Endothelial cell of umbilical vein (primary cell): ENCODE measurements at regions not wholly inside any gene's neighbourhood (a gene's known extent, or its start where the extent isn't known, plus 50 kb on each side); places are given as distances from the start of the nearest gene placed in this dataset.
"Not testable (repeated sequence)": the region's sequence is repeated elsewhere in the genome, so short reads cannot be mapped to it uniquely, and the experiment has no call there.

Experiments
- BruUV-seq: library from RNA; stranded (reverse); fragments of 400-500 nt; replicated peaks from 2 replicates; lab custom pipeline; 2021; lab: Mats Ljungman, UMichigan
- CTCF ChIA-PET: fragments of 300-600, 350-600 bp; sonication (Branson Sonifier 250); formaldehyde crosslinking; loops from one replicate; lab custom pipeline; 2021; ENCODE audit warnings: antibody characterized with exemption, inconsistent platforms; lab: Charles Lee
- POLR2A ChIA-PET: fragments of 300-600, 350-600 bp; sonication (Branson Sonifier 250); formaldehyde crosslinking; loops from one replicate; lab custom pipeline; 2021; ENCODE audit warnings: antibody characterized with exemption, inconsistent platforms; lab: Charles Lee
- DNase-seq: peaks from one replicate; pipeline ENCODE4 v3.0.0-alpha.2; 2011; ENCODE audit warnings: low read depth, low spot score
- FAIRE-seq: peaks from 2 replicates; lab custom pipeline; 2011; peaks lifted over from hg19 to GRCh38; lab: Jason Lieb, UNC
- H2AFZ ChIP-seq: 2 replicates; pipeline ENCODE4 v1.6.0; 2012; ENCODE audit warnings: low read depth, low read length, control low read depth, inconsistent platforms
- H3K27ac ChIP-seq: 2 replicates; pipeline ENCODE4 v1.5.1; 2011; ENCODE audit warnings: low read depth, mild to moderate bottlenecking, control low read depth, low read length, moderate library complexity; ENCODE audit not compliant: insufficient read depth
- H3K27me3 ChIP-seq, 2 experiments: 2 replicates each; pipeline versions ENCODE4 v1.6.0 to v1.6.1; 2011; ENCODE audit warnings: low read length in 2 of 2, mixed read lengths in 1 of 2; ENCODE audit not compliant: control insufficient read depth in 2 of 2, insufficient read depth in 2 of 2
- H3K36me3 ChIP-seq, 2 experiments: 2 replicates in 1 of 2; 3 replicates in 1 of 2; pipeline ENCODE4 v1.5.1; 2011; ENCODE audit warnings: low read length in 2 of 2, mild to moderate bottlenecking in 1 of 2, moderate library complexity in 1 of 2; ENCODE audit not compliant: control insufficient read depth in 2 of 2, insufficient read depth in 2 of 2; ENCODE audit errors: extremely low read depth in 1 of 2
- H3K4me1 ChIP-seq: 3 replicates; pipeline ENCODE4 v1.5.1; 2011; ENCODE audit warnings: mild to moderate bottlenecking, low read length; ENCODE audit not compliant: control insufficient read depth, insufficient read depth; ENCODE audit errors: extremely low read depth
- H3K4me2 ChIP-seq: 2 replicates; pipeline ENCODE4 v1.6.1; 2011; ENCODE audit warnings: low read length, control low read depth, mixed read lengths; ENCODE audit not compliant: insufficient read depth
- H3K4me3 ChIP-seq, 3 experiments: fragments of 200-600 bp in 1 of 3; sonication (generic), shearing (Covaris generic) in 1 of 3; replicated peaks in 1 of 3; 2 replicates each; pipeline ENCODE4 v1.5.1; 2011 to 2016; ENCODE audit warnings: control low read depth in 3 of 3, low read length in 3 of 3, mild to moderate bottlenecking in 2 of 3, inconsistent platforms in 1 of 3, low read depth in 1 of 3, moderate library complexity in 1 of 3; ENCODE audit not compliant: insufficient read depth in 1 of 3
- H3K79me2 ChIP-seq: 2 replicates; pipeline ENCODE4 v1.6.0; 2012; ENCODE audit warnings: low read length, inconsistent platforms; ENCODE audit not compliant: control insufficient read depth, insufficient read depth
- H3K9ac ChIP-seq: replicated peaks from 2 replicates; pipeline ENCODE3; 2011; ENCODE audit warnings: low read length, control low read depth; ENCODE audit not compliant: insufficient read depth; ENCODE audit errors: extremely low read depth
- H3K9me1 ChIP-seq: replicated peaks from 3 replicates; pipeline ENCODE4 v1.6.0; 2011; ENCODE audit warnings: mild to moderate bottlenecking, low read length; ENCODE audit not compliant: control insufficient read depth, insufficient read depth; ENCODE audit errors: extremely low read depth
- H3K9me3 ChIP-seq: replicated peaks from 2 replicates; pipeline ENCODE4 v1.5.1; 2012; ENCODE audit warnings: low read length, inconsistent platforms; ENCODE audit not compliant: control insufficient read depth, insufficient read depth
- H4K20me1 ChIP-seq: replicated peaks from 2 replicates; pipeline ENCODE3; 2011; ENCODE audit warnings: mild to moderate bottlenecking, low read length; ENCODE audit not compliant: control insufficient read depth, insufficient read depth; ENCODE audit errors: extremely low read depth
- CTCF ChIP-seq, 2 donors: IDR thresholded peaks; 1 replicate in 1 of 2; 2 replicates in 1 of 2; pipeline ENCODE4 v1.5.1; 2011; ENCODE audit warnings: low read length in 2 of 2, mild to moderate bottlenecking in 2 of 2, moderate library complexity in 2 of 2, control low read depth in 1 of 2, inconsistent platforms in 1 of 2, low read depth in 1 of 2; ENCODE audit not compliant: insufficient read depth in 1 of 2; ENCODE audit errors: extremely low read depth in 1 of 2
- EZH2 ChIP-seq: IDR thresholded peaks from 2 replicates; pipeline ENCODE4 v1.6.1; 2012; ENCODE audit warnings: borderline replicate concordance, low read depth, mild to moderate bottlenecking, moderate library complexity, low read length, inconsistent platforms; ENCODE audit not compliant: severe bottlenecking
- FOS ChIP-seq: IDR thresholded peaks from 2 replicates; pipeline ENCODE4 v1.6.1; 2011; ENCODE audit warnings: mild to moderate bottlenecking, low read length, moderate library complexity, borderline replicate concordance; ENCODE audit not compliant: insufficient read depth
- GATA2 ChIP-seq: IDR thresholded peaks from 2 replicates; pipeline ENCODE4 v1.7.0; 2011; ENCODE audit warnings: low read depth, mild to moderate bottlenecking, moderate library complexity, mixed read lengths, low read length; ENCODE audit not compliant: insufficient read length, insufficient read depth
- JUN ChIP-seq: IDR thresholded peaks from 2 replicates; pipeline ENCODE4 v1.6.1; 2011; ENCODE audit warnings: borderline replicate concordance, low read depth; ENCODE audit not compliant: insufficient read length, insufficient read depth
- MAX ChIP-seq: IDR thresholded peaks from 2 replicates; pipeline ENCODE4 v1.6.1; 2011; ENCODE audit not compliant: insufficient read depth, insufficient read length
- MYC ChIP-seq: IDR thresholded peaks from one replicate; pipeline ENCODE4 v1.6.1; 2011; ENCODE audit warnings: mild to moderate bottlenecking, low read depth, low read length
- POLR2A ChIP-seq: IDR thresholded peaks from 2 replicates; pipeline ENCODE4 v1.6.1; 2012; ENCODE audit warnings: low read depth, mild to moderate bottlenecking, control low read depth, low read length
- POLR2AphosphoS5 ChIP-seq: IDR thresholded peaks from 2 replicates; pipeline ENCODE4 v1.6.1; 2012; ENCODE audit warnings: low read depth, mild to moderate bottlenecking, control low read depth, low read length, moderate library complexity; ENCODE audit not compliant: insufficient read depth
- dilution Hi-C: fragments of 300-500 bp; cut with MboI; formaldehyde crosslinking; loops from one replicate; pipeline ENCODE4 v1.15.0; 2019; ENCODE audit warnings: low sequenced_read_pairs; ENCODE audit not compliant: extremely low pct_ligation_motif_present
- intact Hi-C: fragments of 100-400 bp; cut with micrococcal nuclease; formaldehyde crosslinking; loops from one replicate; pipeline ENCODE4 v1.10.0; 2022

DNA sequence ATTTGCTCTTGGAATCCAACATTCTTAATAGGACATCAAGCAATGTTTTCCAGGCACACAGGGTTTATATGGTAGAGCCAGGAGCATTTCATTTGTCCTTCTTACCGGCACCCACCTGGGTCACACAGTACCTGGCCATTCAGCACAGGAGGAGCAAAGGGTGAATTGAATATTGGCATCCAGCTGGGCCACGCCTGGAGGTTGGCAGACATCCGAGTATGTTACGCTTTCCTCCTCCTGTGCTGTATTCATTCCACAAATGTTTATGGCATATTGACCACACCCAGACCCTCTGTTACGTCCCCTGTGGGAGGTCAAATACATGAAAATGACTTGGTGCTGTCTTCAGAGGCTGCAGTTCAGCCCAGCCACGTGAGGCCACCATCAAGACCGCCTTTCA lies 206.2 kb downstream of the RTP5 start:
- Histone ChIP-seq H3K9ac (no peak overlapping the region), H3K36me3 (no peaks in the 10 kb centered on the region), H3K4me1 (no peaks in the 10 kb centered on the region), H3K9me1 (no peaks in the 10 kb centered on the region), H3K27me3 (no peaks in the 10 kb centered on the region), H3K27ac (no peak overlapping the region), H4K20me1 (no peaks in the 10 kb centered on the region), H3K79me2 (no peaks in the 10 kb centered on the region), H2AFZ (no peak overlapping the region), H3K4me3 (no peak overlapping the region), H3K9me3 (no peaks in the 10 kb centered on the region), H3K4me2 (no peak overlapping the region)
- TF ChIP-seq GATA2 (no peak), EZH2 (no peak), POLR2AphosphoS5 (no peak), MYC (no peak), JUN (no peak), CTCF (IDR thresholded peaks at IDR 0.05; ENCODE audit: extremely low read depth in 1 of 2, insufficient read depth in 1 of 2, low read depth in 1 of 2, low read length in 2 of 2) (no peak), MAX (no peak), FOS (no peak), POLR2A (no peak)
- POLR2A ChIA-PET, result no interaction called here
- FAIRE-seq (no peak), DNase-seq (no peak)
- CTCF ChIA-PET, result no interaction called here
- intact Hi-C loops, result no loop called here
- dilution Hi-C loops, result no loop called here
- no TSS peak for BruUV-seq

- BruUV-seq, result not testable (repeated sequence)
Observed at GRCh38 chr2:242076184-242076583, 206.7 kb downstream of the RTP5 start.

GRCh38 chr2:242078426-242078825 lies 208.9 kb downstream of the RTP5 start:
- H3K9ac ChIP-seq, intact Hi-C loops, POLR2A ChIA-PET, CTCF ChIA-PET, H2AFZ ChIP-seq, H3K36me3 ChIP-seq, H3K9me3 ChIP-seq, FAIRE-seq, H3K27me3 ChIP-seq, H3K79me2 ChIP-seq, H3K4me2 ChIP-seq, DNase-seq, BruUV-seq, H3K27ac ChIP-seq, H4K20me1 ChIP-seq, H3K4me3 ChIP-seq, H3K4me1 ChIP-seq, H3K9me1 ChIP-seq, dilution Hi-C loops: not testable (repeated sequence)

More at GRCh38 chr2:242076184-242076583, 206.7 kb downstream of the RTP5 start:
- CTCF ChIA-PET, DNase-seq, H3K9me3 ChIP-seq, H3K36me3 ChIP-seq, POLR2A ChIA-PET, H3K4me1 ChIP-seq, intact Hi-C loops, H3K4me3 ChIP-seq, H3K9ac ChIP-seq, H3K79me2 ChIP-seq, H3K9me1 ChIP-seq, H3K4me2 ChIP-seq, FAIRE-seq, H4K20me1 ChIP-seq, H3K27ac ChIP-seq, H2AFZ ChIP-seq, H3K27me3 ChIP-seq, dilution Hi-C loops: not testable (repeated sequence)
